RKO (cell line): ENCODE measurements at regions not wholly inside any gene's neighbourhood (a gene's known extent, or its start where the extent isn't known, plus 50 kb on each side); places are given as distances from the start of the nearest gene placed in this dataset.
A peak's percentile ranks its signal among the peaks of the same experiment; 100 is the strongest.
"Not testable (repeated sequence)": the region's sequence is repeated elsewhere in the genome, so short reads cannot be mapped to it uniquely, and the experiment has no call there.

Experiments used
- DNase-seq: peaks from one replicate; pipeline ENCODE4 v3.0.0-alpha.2; 2016; ENCODE audit warnings: low spot score

- no peak for DNase-seq
Measured at GRCh38 chr3:134704133-134704532, 53.3 kb upstream of the KY start.

GRCh38 chr3:134704556-134704955 lies 53.7 kb upstream of the KY start:
- DNase-seq: no peak

- no peak for DNase-seq
Measured at GRCh38 chr3:134707908-134708597, 57.2 kb upstream of the KY start.

- peak; percentile 8 for DNase-seq
Measured at GRCh38 chr3:134708671-134709070, 57.8 kb upstream of the KY start.

GRCh38 chr3:134709076-134709475 lies 58.3 kb upstream of the KY start:
- no peak for DNase-seq

- no peak for DNase-seq
Measured at GRCh38 chr3:134709561-134710312, 58.9 kb upstream of the KY start.

GRCh38 chr3:134710313-134710680 lies 59.5 kb upstream of the KY start:
- DNase-seq: no peak

GRCh38 chr3:134711284-134711683 lies 60.5 kb upstream of the KY start:
- DNase-seq: no peak

GRCh38 chr3:134713671-134714070 lies 62.8 kb upstream of the KY start:
- no peak for DNase-seq

- DNase-seq: no peak
Measured at GRCh38 chr3:134718726-134719125, 67.9 kb upstream of the KY start.

GRCh38 chr3:134721214-134721613 lies 70.4 kb upstream of the KY start:
- DNase-seq: no peak

- DNase-seq: no peak
Measured at GRCh38 chr3:134722969-134723368, 72.1 kb upstream of the EPHB1 start.

- no peak for DNase-seq
Measured at GRCh38 chr3:134729649-134730048, 65.4 kb upstream of the EPHB1 start.

GRCh38 chr3:134737516-134737915 lies 57.5 kb upstream of the EPHB1 start:
- no peak for DNase-seq

- not testable (repeated sequence) for DNase-seq
Measured at GRCh38 chr3:134740077-134740476, 55.0 kb upstream of the EPHB1 start.

GRCh38 chr3:134742202-134742601 lies 52.9 kb upstream of the EPHB1 start:
- DNase-seq: no peak

GRCh38 chr3:134743006-134743405 lies 52.1 kb upstream of the EPHB1 start:
- DNase-seq: no peak
